ENCODE measurements at regions not wholly inside any gene's neighbourhood (a gene's known extent, or its start where the extent isn't known, plus 50 kb on each side); places are given as distances from the start of the nearest gene placed in this dataset.

DNA sequence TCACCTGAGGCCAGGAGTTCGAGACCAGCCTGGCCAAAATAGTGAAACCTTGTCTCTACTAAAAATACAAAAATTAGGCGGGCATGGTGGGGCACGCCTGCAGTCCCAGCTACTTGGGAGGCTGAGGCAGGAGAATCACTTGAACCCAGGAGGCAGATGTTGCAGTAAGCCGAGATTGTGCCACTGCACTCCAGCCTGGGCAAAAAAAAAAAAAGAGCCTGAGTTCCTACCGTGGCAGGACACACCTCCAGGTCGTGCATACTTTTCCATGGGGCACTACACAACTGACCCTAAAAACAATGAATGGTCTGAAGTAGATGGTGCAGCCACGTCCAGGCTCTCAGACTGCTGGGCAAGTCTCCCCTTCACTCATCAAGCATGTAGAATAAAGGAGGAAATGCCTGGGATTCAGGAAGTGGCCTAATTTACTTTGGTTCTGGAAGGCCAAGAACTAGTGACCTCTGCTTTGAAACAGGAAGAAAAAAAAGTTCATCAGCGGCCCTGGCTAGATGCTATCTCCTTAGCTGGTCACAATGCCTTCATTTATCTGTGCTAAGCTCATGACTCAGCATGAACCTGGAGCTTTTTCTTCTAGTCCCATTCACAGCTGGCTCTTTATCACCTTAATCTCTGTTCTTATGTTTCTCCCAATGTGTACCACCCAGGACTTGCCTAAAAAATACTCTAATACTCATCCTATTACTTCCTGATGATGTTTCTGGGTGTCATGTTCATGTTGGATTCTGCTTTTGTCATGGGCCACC lies 55.8 kb upstream of the OR6J1 start:
- no peaks in the 10 kb centered on the region for H3K4me1 Mint-ChIP-seq
- H3K9me3 Mint-ChIP-seq: no peaks in the 10 kb centered on the region
- H3K36me3 Mint-ChIP-seq: no peaks in the 10 kb centered on the region
- H3K27ac Mint-ChIP-seq: no peak overlapping the region
- DNase-seq (ENCODE audit: low spot score in 2 of 2) (no peak), ATAC-seq (ENCODE audit: low read depth) (no peak)
- H3K27me3 Mint-ChIP-seq: peaks cover 12% of the 10 kb centered on the region
- no peak overlapping the region for H3K4me3 Mint-ChIP-seq

DNA sequence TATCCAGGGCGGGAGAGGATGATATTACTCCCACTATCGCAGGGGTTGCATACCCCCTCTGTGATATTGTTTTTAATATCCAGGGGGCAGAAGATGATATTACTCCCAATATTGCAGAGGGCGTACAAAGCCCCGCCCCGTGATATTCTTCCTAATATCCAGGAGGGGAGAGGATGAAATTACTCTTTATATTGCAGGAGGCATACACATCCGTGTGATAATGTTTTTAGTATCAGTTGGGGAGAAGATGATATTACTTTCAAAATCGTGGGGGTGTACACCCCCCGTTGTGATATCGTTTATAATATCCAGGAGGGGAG lies 52.9 kb upstream of the OXA1L start:
- H3K4me1 Mint-ChIP-seq: peaks cover 3% of the 10 kb centered on the region
- DNase-seq (ENCODE audit: low spot score in 2 of 2) (no peak), ATAC-seq (ENCODE audit: low read depth) (no peak)
- no peaks in the 10 kb centered on the region for H3K36me3 Mint-ChIP-seq
- H3K4me3 Mint-ChIP-seq: peak overlapping the region; percentile 88
- no peaks in the 10 kb centered on the region for H3K9me3 Mint-ChIP-seq
- H3K27ac Mint-ChIP-seq: no peak overlapping the region
- H3K27me3 Mint-ChIP-seq: peaks cover 19% of the 10 kb centered on the region

DNA sequence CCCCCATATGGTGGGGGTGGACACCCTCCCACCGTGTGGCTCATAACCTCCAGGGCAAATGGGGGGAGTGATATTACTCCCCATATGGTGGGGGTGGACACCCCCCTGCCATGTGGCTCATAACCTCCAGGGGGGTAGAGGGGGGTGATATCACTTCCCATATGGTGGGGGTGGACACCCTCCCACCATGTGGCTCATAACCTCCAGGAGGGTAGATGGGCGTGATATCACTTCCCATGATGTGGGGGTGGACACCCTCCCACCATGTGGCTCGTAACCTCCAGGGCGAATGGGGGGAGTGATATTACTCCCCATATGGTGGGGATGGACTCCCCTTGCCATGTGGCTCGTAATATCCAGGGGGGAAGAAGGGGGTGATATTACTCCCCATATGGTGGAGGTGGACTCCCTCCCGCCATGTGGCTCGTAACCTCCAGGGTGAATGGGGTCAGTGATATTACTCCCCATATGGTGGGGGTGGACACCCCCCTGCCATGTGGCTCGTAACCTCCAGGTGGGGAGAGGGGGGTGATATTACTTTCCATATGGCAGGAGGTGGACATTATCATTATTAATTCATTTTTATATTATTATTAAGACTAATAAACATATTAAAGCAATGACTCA lies 51.2 kb upstream of the OXA1L start:
- no peaks in the 10 kb centered on the region for H3K9me3 Mint-ChIP-seq
- DNase-seq (ENCODE audit: low spot score in 2 of 2): no peak
- H3K4me3 Mint-ChIP-seq: no peak overlapping the region
- no peaks in the 10 kb centered on the region for H3K36me3 Mint-ChIP-seq
- no peak for ATAC-seq (ENCODE audit: low read depth)
- peaks cover 14% of the 10 kb centered on the region for H3K27me3 Mint-ChIP-seq
- H3K4me1 Mint-ChIP-seq: peaks cover 3% of the 10 kb centered on the region
- H3K27ac Mint-ChIP-seq: no peak overlapping the region

DNA sequence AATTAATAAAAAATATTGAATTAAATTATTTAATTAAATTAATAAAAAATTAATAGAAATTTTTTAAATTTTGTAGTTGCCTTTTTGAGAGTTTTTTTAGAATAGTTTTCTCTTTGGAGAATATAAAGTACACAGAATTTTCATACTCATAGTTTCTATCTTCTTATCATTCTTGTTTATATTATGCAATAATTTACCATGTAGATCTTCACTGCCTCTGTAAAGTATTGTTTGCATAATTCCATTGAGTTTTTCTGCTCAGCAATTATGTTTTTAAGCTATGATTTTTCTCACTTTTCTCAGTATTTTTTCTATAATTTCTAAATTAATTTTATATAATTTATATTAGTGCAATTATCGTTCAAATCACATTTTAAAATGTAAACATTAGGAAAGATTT lies 50.6 kb upstream of the OXA1L start:
- no peak for ATAC-seq (ENCODE audit: low read depth)
- Mint-ChIP-seq H3K36me3 (no peaks in the 10 kb centered on the region), H3K27ac (no peak overlapping the region), H3K27me3 (peaks cover 12% of the 10 kb centered on the region), H3K4me1 (peaks cover 3% of the 10 kb centered on the region), H3K9me3 (no peaks in the 10 kb centered on the region), H3K4me3 (no peak overlapping the region)
- no peak for DNase-seq (ENCODE audit: low spot score in 2 of 2)
